ENCODE measurements at regions not wholly inside any gene's neighbourhood (a gene's known extent, or its start where the extent isn't known, plus 50 kb on each side); places are given as distances from the start of the nearest gene placed in this dataset.

GRCh38 chr12:23057571-23057970 is 432.6 kb downstream of the ETNK1 start:
- H3K4me3 ChIP-seq = no peak overlapping the region
- 0% methylated on average over 2 of the region's 2 CpGs for WGBS (ENCODE audit: insufficient coverage, insufficient replicate concordance, low lambda C conversion rate, missing lambda C conversion rate)
- H3K36me3 ChIP-seq (ENCODE audit: control insufficient read depth in 2 of 2, insufficient read depth in 2 of 2, low read length in 1 of 2) = no peaks in the 10 kb centered on the region
- intact Hi-C loops (cut with micrococcal nuclease; ENCODE audit: unreplicated experiment) = loop anchor here (10.0 kb wide), 1 partner anchor 373 kb away; no protein-coding TSS in a partner anchor
- ChIA-PET POLR2A (no interaction called here), RAD21 (ENCODE audit: unreplicated experiment) (no interaction called here), CTCF (no interaction called here), SMC1A (ENCODE audit: uncharacterized antibody, unreplicated experiment) (no interaction called here)
- no peak overlapping the region for H3K9ac ChIP-seq (ENCODE audit: control insufficient read depth, insufficient read depth, low read length)
- no peaks in the 10 kb centered on the region for H3K79me2 ChIP-seq (ENCODE audit: control insufficient read depth, insufficient read depth, low read length)
- H3K9me3 ChIP-seq (replicated peaks; ENCODE audit: control insufficient read depth, insufficient read depth, low read length) = no peaks in the 10 kb centered on the region
- no peaks in the 10 kb centered on the region for H4K20me1 ChIP-seq (ENCODE audit: control insufficient read depth, insufficient read depth)
- no peak for TF ChIP-seq BRCA1 (IDR thresholded peaks at IDR 0.05; ENCODE audit: low read depth, low read length)
- no peak for TF ChIP-seq ZNF217 (IDR thresholded peaks at IDR 0.05)
- TF ChIP-seq GATAD2B (conservative IDR thresholded peaks at IDR 0.05; ENCODE audit: low read depth) = no peak
- TF ChIP-seq PKNOX1 (IDR thresholded peaks at IDR 0.05) = no peak
- no peak for TF ChIP-seq ATF7 (IDR thresholded peaks at IDR 0.05; ENCODE audit: low read depth)
- no peak for TF ChIP-seq RELB (IDR thresholded peaks at IDR 0.05; ENCODE audit: low read depth)
- TF ChIP-seq ATF2 (IDR thresholded peaks at IDR 0.05; ENCODE audit: low read length) = no peak
- no peak for TF ChIP-seq MLLT1 (IDR thresholded peaks at IDR 0.05)
- no peak for TF ChIP-seq CHD4 (IDR thresholded peaks at IDR 0.05)
- no peak overlapping the region for H3K27ac ChIP-seq (ENCODE audit: control insufficient read depth, insufficient read depth)
- in situ Hi-C loops (cut with MboI) = no loop called here
- H3K4me2 ChIP-seq (ENCODE audit: control insufficient read depth, insufficient read depth) = no peak overlapping the region
- H2AFZ ChIP-seq (ENCODE audit: control insufficient read depth, low read depth, low read length) = no peak overlapping the region
- no peak for ATAC-seq
- no peaks in the 10 kb centered on the region for H3K4me1 ChIP-seq (ENCODE audit: control insufficient read depth, insufficient read depth, low read length)
- no TSS peak for BruUV-seq (replicated peaks)
- no peak for FAIRE-seq
- H3K27me3 ChIP-seq (replicated peaks in 1 of 2; ENCODE audit: control insufficient read depth in 2 of 2, insufficient read depth in 2 of 2, low read length in 1 of 2) = no peaks in the 10 kb centered on the region
- DNase-seq (ENCODE audit: low read depth, low spot score) = no peak
